GM19463 (cell line): ENCODE measurements at regions not wholly inside any gene's neighbourhood (a gene's known extent, or its start where the extent isn't known, plus 50 kb on each side); places are given as distances from the start of the nearest gene placed in this dataset.
"Not testable (repeated sequence)": the region's sequence is repeated elsewhere in the genome, so short reads cannot be mapped to it uniquely, and the experiment has no call there.

ENCODE experiments used
- ATAC-seq: cut with Tn5 transposase; IDR thresholded peaks from one replicate; pipeline ENCODE4 v1.9.1; 2021; ENCODE audit warnings: mild to moderate bottlenecking, moderate library complexity; ENCODE audit not compliant: unreplicated experiment

DNA sequence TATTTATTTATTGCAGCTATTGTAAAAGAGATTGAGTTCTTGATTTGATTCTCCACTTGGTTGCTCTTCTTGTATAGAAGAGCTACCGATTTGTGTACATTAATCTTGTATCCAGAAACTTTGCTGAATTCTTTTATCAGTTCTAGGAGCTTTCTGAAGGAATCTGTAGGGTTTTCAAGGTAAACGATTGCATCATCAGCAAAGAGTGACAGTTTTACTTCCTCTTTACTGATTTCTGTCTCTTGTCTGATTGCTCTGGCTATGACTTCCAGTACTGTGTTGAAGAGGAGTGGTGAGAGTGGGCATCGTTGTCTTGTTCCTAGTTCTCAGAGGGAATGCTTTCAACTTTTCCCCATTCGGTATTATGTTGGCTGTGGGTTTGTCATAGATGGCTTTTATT is 103.1 kb downstream of the CAPZA3 start:
- not testable (repeated sequence) for ATAC-seq

DNA sequence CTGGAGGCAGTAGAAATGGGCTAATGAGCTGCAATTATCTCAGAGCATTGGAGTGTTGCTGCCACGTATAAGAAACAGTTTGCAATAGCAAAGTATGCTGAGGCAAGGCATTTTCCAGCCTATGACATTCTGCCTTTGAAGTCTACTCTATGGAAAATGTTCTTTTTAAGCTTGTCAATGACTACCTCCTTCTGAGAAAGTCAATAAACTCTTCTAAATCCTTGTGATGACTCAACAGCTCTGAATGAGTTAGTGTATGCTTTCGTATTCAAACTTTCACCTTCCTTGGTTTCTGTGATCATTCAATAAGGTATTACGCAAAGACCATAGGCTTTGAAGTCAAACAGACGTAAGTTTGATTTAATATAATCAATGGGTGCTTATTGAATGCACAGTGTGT is 111.2 kb downstream of the CAPZA3 start:
- no peak for ATAC-seq

GRCh38 chr12:18849761-18850160 is 111.8 kb downstream of the CAPZA3 start:
- ATAC-seq, result no peak

- ATAC-seq, result no peak
Measured at GRCh38 chr12:18850752-18851151, 112.8 kb downstream of the CAPZA3 start.

GRCh38 chr12:18851271-18851670 is 113.4 kb downstream of the CAPZA3 start:
- ATAC-seq, result no peak

- no peak for ATAC-seq
Measured at GRCh38 chr12:18853570-18854366, 115.8 kb downstream of the CAPZA3 start.

- ATAC-seq, result no peak
Measured at GRCh38 chr12:18857656-18858055, 119.7 kb downstream of the CAPZA3 start.

GRCh38 chr12:18859400-18859799 is 121.5 kb downstream of the CAPZA3 start:
- ATAC-seq, result no peak

GRCh38 chr12:18861287-18861858 is 123.5 kb downstream of the CAPZA3 start:
- ATAC-seq, result no peak

GRCh38 chr12:18863769-18864500 is 126.0 kb downstream of the CAPZA3 start:
- ATAC-seq, result no peak

GRCh38 chr12:18864900-18865561 is 127.1 kb downstream of the CAPZA3 start:
- no peak for ATAC-seq

DNA sequence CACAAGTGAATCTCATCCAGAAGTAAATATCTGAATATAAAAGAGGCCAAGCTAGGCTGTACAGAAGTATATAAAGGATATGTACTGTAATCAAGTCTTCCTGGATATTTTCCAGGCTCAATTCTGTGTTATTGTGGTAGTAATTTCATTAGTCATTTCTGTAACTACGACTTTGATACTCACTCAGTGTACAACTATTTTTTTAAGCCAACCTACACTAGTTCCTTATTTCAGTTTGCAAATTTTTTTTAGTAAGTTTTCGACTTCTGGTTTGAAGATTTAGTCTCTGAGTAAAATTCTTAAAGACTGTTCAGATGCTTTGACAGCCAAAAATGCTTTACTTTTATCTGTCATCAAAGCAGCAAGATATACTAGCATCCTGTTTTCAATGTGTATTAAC is 130.8 kb downstream of the CAPZA3 start:
- no peak for ATAC-seq

GRCh38 chr12:18872770-18873169 is 134.9 kb downstream of the CAPZA3 start:
- ATAC-seq, result no peak

DNA sequence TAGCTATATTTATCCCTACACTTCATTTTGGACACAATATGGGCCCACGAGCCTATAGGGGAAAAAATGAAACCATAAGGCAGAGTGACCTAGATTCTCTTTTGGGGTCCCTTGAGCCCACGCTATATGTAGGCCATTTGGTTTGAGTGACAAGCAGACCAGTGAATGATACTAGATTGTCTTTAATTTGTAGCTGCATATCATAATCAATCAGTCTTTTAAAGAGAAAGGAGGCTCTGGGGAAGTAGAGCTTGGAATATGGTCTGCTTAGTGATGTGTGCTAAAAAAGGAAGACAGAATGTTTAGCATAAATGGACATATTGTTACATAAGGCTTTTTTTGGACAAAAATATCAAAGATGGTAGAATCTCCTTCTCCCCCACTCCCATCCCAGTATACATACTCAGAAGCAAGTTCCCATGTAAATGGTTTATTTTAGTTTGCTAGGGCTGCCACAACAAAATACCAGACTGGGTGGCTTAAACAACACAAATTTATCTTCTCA is 140.8 kb downstream of the CAPZA3 start:
- no peak for ATAC-seq

DNA sequence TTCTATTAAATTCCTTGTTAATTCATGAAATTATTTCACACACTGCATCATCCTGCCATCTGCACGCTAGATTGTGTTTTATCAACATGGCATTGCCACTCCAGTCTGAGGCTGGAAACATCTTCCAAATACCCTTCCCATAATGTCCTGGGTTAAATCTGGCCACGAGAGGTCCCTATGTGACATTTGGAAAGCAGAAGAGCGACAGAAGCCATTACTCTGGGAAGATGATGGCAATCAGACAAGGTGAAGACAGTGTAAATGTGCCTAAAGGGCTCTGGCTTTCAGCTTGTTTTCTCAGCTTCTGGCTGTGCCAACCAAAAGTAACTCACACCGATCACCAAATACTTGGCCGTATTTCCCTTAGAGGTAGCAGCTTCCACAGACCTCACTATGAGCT is 144.8 kb downstream of the CAPZA3 start:
- ATAC-seq, result no peak

DNA sequence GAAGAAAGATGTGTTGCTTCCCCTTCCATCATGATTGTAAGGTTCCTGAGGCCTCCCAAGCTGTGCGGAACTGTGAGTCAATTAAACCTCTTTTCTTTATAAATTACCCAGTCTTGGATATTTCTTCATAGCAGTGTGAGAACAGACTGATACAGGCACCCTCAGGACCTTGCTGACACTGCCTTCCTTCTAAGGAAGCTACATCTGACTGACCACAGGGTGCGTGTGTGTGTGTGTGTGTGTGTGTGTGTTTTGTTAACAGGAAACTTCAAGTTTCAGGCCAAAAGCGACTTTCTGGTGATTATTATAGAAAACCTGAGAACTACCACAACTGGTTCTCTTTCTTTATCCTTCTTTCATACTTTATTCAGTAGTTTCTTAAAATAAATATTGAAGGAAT is 149.0 kb downstream of the CAPZA3 start:
- no peak for ATAC-seq

GRCh38 chr12:18887368-18887767 is 149.4 kb downstream of the CAPZA3 start:
- ATAC-seq, result no peak

DNA sequence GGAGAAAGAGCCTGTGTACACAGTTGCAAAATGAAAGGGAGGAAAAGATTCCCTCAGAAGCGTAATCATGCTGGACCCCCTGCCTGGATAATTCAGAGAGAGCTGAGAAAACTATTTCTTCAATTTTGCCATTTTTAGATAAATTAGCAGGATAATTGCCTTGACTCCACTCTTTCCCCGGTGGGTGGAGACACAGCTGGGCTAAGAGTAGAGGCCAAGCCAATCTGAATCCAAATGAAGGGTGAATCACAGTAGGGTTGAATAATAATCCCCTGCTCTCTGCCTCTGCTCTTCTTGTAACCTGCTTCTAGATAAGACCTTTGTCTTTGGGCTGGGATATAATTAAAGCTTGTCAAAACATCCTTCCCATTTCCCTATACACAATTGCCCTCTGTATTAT is 150.1 kb downstream of the CAPZA3 start:
- no peak for ATAC-seq

- not testable (repeated sequence) for ATAC-seq
Measured at GRCh38 chr12:18890621-18891020, 152.7 kb downstream of the CAPZA3 start.

GRCh38 chr12:18895540-18895939 is 157.6 kb downstream of the CAPZA3 start:
- ATAC-seq, result no peak

DNA sequence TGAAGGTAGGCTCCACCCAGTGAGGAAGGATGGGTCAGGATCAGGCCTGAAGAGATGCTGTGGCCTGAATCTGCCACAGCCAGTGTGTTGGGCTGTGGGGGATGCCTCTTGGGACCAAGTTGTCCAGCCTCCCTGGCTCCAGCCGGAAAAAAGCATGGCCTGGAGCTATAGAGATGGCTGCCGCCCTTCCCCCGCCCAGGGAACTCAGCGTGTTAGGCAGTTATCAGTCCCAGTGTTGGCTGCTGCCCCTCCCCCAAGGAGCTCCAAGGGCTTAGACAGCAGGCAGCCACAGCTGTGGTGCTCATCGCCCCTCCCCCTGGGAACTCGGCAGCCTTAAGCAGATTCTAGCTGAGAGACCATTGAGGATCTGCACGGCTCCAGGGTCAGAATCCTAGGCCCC is 158.0 kb downstream of the CAPZA3 start:
- ATAC-seq, result no peak
